Lower leg skin (tissue), 4 donors: ENCODE measurements at regions not wholly inside any gene's neighbourhood (a gene's known extent, or its start where the extent isn't known, plus 50 kb on each side); places are given as distances from the start of the nearest gene placed in this dataset.

ENCODE experiments used
- DNase-seq, 2 donors: peaks; one replicate each; pipeline ENCODE4 v3.0.0-alpha.2; 2019; ENCODE audit warnings: low spot score in 2 of 2
- H3K4me3 ChIP-seq: fragments of 200-600 bp; sonication (generic); 2 replicates; pipeline ENCODE4 v1.5.1; 2017; ENCODE audit warnings: mild to moderate bottlenecking, low read depth; ENCODE audit not compliant: poor library complexity, severe bottlenecking
- POLR2A ChIP-seq, 2 donors: fragments of 450-650 bp; IDR thresholded peaks; one replicate each; pipeline ENCODE4 v1.6.1; 2016 to 2017; ENCODE audit warnings: antibody characterized with exemption in 2 of 2, mild to moderate bottlenecking in 1 of 2, moderate library complexity in 1 of 2
- WGBS, 2 donors: methylation state at CpG; one replicate each; pipeline ENCODE4 v1.1.5; 2018; 5-methylcytosine and 5-hydroxymethylcytosine counted together
- intact Hi-C: fragments of 100-400 bp; cut with DNase I; formaldehyde crosslinking; loops from one replicate; pipeline ENCODE4 v1.15.0; 2023; ENCODE audit warnings: low total_unique reads
- TF ChIP-seq, protein P1 (sequence below), 3 donors: fragments of 450-650 bp; IDR thresholded peaks; one replicate each; pipeline ENCODE4 v1.5.1; 2016; ENCODE audit warnings: antibody characterized with exemption in 3 of 3, mild to moderate bottlenecking in 3 of 3, moderate library complexity in 2 of 3

DNA sequence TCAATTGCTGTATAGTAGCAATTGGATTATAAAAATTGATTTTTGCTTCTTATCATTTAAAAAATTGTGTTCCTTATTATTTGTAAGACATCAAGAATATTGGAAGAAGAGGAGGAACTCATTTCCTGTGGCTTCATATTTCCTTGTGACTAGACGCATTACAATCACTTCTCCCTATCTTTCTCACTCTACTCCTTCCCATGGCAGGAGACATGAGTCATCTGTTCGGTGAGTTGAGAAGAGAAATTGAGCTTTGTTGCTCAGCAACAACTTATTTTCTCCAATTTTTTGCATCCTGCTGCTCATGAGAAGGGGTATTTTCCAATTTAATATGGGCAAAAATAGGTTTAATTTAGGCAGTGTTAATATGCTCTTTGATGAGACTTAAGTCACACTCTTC lies 1783.9 kb downstream of the SUCLG1 start:
- no peak for DNase-seq
- intact Hi-C loops: no loop called here
- 49 to 62% methylated on average over 2 of the region's 2 CpGs for WGBS, 2 donors
- H3K4me3 ChIP-seq: no peak overlapping the region
- no peak for TF ChIP-seq POLR2A (IDR thresholded peaks at IDR 0.05)
- TF ChIP-seq, protein P1, sequence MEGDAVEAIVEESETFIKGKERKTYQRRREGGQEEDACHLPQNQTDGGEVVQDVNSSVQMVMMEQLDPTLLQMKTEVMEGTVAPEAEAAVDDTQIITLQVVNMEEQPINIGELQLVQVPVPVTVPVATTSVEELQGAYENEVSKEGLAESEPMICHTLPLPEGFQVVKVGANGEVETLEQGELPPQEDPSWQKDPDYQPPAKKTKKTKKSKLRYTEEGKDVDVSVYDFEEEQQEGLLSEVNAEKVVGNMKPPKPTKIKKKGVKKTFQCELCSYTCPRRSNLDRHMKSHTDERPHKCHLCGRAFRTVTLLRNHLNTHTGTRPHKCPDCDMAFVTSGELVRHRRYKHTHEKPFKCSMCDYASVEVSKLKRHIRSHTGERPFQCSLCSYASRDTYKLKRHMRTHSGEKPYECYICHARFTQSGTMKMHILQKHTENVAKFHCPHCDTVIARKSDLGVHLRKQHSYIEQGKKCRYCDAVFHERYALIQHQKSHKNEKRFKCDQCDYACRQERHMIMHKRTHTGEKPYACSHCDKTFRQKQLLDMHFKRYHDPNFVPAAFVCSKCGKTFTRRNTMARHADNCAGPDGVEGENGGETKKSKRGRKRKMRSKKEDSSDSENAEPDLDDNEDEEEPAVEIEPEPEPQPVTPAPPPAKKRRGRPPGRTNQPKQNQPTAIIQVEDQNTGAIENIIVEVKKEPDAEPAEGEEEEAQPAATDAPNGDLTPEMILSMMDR (IDR thresholded peaks at IDR 0.05): no peak

GRCh38 chr2:82674652-82675051 lies 1784.4 kb downstream of the SUCLG1 start:
- TF ChIP-seq POLR2A (IDR thresholded peaks at IDR 0.05): no peak
- TF ChIP-seq, protein P1 (IDR thresholded peaks at IDR 0.05): no peak

DNA sequence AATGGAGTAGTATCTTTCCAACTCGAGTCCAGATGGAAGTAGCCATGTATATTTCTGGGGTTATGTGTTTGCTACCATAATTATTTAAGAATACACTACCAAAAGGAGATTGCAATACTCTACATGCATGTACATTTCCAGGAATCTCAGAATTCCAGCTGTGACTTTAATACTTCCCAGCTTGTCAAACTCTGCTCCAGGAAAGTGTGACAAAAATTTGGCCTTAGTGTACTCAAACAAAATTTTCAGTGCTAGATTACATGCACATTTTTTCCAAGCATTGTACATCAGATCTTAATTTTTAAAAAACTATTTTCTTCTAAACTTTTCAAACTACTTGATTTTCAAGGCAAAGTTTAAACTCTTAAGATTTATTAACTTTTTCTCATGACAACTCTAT lies 1791.6 kb downstream of the SUCLG1 start:
- WGBS, 2 donors: 34 to 67% methylated on average over 1 of the region's 1 CpG
- H3K4me3 ChIP-seq: no peak overlapping the region
- intact Hi-C loops: no loop called here
- TF ChIP-seq, protein P1 (IDR thresholded peaks at IDR 0.05): no peak
- TF ChIP-seq POLR2A (IDR thresholded peaks at IDR 0.05): no peak
- no peak for DNase-seq

More at GRCh38 chr2:82674652-82675051, 1784.4 kb downstream of the SUCLG1 start:
- WGBS, 2 donors: 53 to 61% methylated on average over 3 of the region's 3 CpGs
- no peak for DNase-seq
- H3K4me3 ChIP-seq: no peak overlapping the region
- intact Hi-C loops: no loop called here

DNA sequence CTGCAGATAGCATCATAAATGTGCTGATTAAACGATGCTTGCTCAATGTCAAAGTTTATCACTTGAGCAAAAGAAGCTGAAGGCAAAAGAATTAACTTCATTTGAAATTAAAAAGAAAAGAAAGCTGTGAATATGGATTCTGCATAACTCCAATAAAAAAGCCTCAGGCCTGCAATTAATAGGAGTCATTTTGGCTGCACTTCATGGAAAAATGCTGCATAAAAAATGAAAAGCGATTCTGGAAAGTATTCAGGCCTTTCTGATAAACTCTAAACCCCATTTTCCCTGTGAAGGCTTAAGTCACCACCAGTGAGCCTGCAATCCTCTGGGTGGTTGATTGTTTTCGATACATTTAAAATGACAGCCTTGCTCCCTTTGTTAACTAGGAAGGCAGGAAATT lies 1793.4 kb downstream of the SUCLG1 start:
- no peak overlapping the region for H3K4me3 ChIP-seq
- TF ChIP-seq POLR2A (IDR thresholded peaks at IDR 0.05): no peak
- TF ChIP-seq, protein P1 (IDR thresholded peaks at IDR 0.05): no peak
- intact Hi-C loops: no loop called here
- WGBS, 2 donors: 42 to 48% methylated on average over 3 of the region's 3 CpGs
- no peak for DNase-seq

- 52 to 68% methylated on average over 2 of the region's 2 CpGs for WGBS, 2 donors
These were observed 1802.0 kb downstream of the SUCLG1 start for GRCh38 chr2:82657106-82657505.

DNA sequence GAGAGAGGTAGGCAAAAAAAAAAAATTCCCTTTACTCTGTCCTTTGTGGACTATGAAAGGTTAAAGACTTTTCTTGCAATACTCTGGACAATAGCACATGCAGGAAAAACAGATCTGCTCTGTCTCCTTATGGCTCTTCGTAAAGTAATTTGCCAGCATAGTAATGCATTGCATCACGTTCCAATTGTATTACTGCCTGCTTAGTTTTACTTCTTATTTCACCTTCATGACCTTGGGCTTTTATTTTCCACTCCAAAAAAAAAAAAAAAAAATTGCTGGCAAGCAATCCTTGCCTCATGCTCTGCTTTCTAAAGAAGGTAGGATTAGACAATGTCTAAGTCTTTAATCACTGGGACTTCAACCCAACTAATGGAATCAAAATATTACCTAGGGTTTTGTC lies 1802.7 kb downstream of the SUCLG1 start:
- no peak for DNase-seq
- intact Hi-C loops: no loop called here
- no peak for TF ChIP-seq POLR2A (IDR thresholded peaks at IDR 0.05)
- TF ChIP-seq, protein P1 (IDR thresholded peaks at IDR 0.05): no peak
- WGBS, 2 donors: 50 to 53% methylated on average over 2 of the region's 2 CpGs
- H3K4me3 ChIP-seq: no peak overlapping the region

More at GRCh38 chr2:82657106-82657505, 1802.0 kb downstream of the SUCLG1 start:
- no peak overlapping the region for H3K4me3 ChIP-seq
- intact Hi-C loops: no loop called here
- no peak for DNase-seq
- TF ChIP-seq, protein P1 (IDR thresholded peaks at IDR 0.05): no peak
- no peak for TF ChIP-seq POLR2A (IDR thresholded peaks at IDR 0.05)
